ENCODE measurements at regions not wholly inside any gene's neighbourhood (a gene's known extent, or its start where the extent isn't known, plus 50 kb on each side); places are given as distances from the start of the nearest gene placed in this dataset.

- no peak for TF ChIP-seq YY1 (IDR thresholded peaks at IDR 0.05; ENCODE audit: low read depth)
- no peak for TF ChIP-seq EP300 (IDR thresholded peaks at IDR 0.05; ENCODE audit: borderline replicate concordance in 1 of 2, low read depth in 1 of 2, low read length in 1 of 2)
- TF ChIP-seq USF2 (IDR thresholded peaks at IDR 0.05; ENCODE audit: borderline replicate concordance, low read depth, low read length): no peak
- no peak for TF ChIP-seq CTCF (IDR thresholded peaks at IDR 0.05)
- TF ChIP-seq CHD2 (IDR thresholded peaks at IDR 0.05; ENCODE audit: low read length, partially characterized antibody): no peak
- no peak for TF ChIP-seq JUND (IDR thresholded peaks at IDR 0.05)
- TF ChIP-seq POLR2AphosphoS5 (IDR thresholded peaks at IDR 0.05; ENCODE audit: low read depth, low read length): no peak
- no peak for TF ChIP-seq IRF3 (IDR thresholded peaks at IDR 0.05; ENCODE audit: low read depth, low read length)
- no peak for TF ChIP-seq FOXJ3 (CRISPR knock-in tag; IDR thresholded peaks at IDR 0.05)
- TF ChIP-seq REST (IDR thresholded peaks at IDR 0.05; ENCODE audit: low read depth, low read length): no peak
- no peak for TF ChIP-seq TAF1 (IDR thresholded peaks at IDR 0.05; ENCODE audit: borderline replicate concordance, low read depth, low read length)
- no peak for TF ChIP-seq SMC3 (IDR thresholded peaks at IDR 0.05; ENCODE audit: low read depth, low read length)
These were observed 236.2 kb upstream of the PREP start for GRCh38 chr6:105639124-105639523.
